ENCODE measurements at regions not wholly inside any gene's neighbourhood (a gene's known extent, or its start where the extent isn't known, plus 50 kb on each side); places are given as distances from the start of the nearest gene placed in this dataset.

DNA sequence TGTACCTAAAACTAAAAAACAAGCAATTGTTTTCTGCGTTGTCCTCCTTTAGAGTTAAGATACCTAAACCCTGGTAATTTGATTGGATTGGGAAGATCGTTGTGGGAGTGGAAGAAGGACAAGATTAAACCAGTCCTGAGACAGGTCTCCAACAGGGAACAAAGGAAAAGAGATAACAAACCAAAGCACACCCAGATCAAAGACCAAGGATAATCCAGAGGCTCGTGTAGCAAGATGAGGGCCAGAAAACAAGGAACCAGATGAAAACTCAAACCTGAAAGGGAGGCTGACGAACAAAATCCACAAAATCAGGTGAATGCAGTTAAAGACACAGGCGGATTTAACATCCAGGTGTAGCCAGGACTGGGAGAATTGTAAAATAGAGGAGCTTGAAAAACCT lies 618.1 kb downstream of the SLCO4C1 start:
- Histone ChIP-seq H3K36me3 (no peaks in the 10 kb centered on the region), H3K27ac (no peak overlapping the region), H3K27me3 (no peaks in the 10 kb centered on the region), H3K4me1 (peaks cover 4% of the 10 kb centered on the region), H3K4me3 (no peak overlapping the region), H3K9me3 (no peaks in the 10 kb centered on the region)
- 56% methylated on average over 5 of the region's 5 CpGs for WGBS
- DNase-seq (ENCODE audit: low spot score in 2 of 2), result no peak
- TF ChIP-seq, protein P1, sequence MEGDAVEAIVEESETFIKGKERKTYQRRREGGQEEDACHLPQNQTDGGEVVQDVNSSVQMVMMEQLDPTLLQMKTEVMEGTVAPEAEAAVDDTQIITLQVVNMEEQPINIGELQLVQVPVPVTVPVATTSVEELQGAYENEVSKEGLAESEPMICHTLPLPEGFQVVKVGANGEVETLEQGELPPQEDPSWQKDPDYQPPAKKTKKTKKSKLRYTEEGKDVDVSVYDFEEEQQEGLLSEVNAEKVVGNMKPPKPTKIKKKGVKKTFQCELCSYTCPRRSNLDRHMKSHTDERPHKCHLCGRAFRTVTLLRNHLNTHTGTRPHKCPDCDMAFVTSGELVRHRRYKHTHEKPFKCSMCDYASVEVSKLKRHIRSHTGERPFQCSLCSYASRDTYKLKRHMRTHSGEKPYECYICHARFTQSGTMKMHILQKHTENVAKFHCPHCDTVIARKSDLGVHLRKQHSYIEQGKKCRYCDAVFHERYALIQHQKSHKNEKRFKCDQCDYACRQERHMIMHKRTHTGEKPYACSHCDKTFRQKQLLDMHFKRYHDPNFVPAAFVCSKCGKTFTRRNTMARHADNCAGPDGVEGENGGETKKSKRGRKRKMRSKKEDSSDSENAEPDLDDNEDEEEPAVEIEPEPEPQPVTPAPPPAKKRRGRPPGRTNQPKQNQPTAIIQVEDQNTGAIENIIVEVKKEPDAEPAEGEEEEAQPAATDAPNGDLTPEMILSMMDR (IDR thresholded peaks at IDR 0.05), result no peak
- TF ChIP-seq POLR2A (IDR thresholded peaks at IDR 0.05) (no peak), EP300 (IDR thresholded peaks at IDR 0.05) (no peak), POLR2AphosphoS5 (IDR thresholded peaks at IDR 0.05) (no peak)

DNA sequence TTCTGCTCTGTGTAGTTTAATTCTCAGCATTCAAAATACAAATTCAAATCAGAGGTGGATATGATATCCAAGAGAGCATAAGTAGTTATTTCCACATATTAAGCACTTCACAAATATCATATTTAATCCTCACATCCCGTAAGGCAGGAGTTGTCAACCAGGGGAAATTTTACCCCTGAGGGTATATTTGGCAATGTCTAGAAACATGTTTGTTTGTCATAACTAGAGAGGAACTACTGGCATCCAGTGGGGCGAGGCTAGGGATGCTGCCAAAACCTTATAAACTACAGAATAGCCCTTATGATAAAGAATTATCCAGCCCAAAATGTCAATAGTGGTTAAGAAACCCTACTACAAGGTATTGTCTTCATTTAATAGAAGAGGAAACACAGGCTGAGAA lies 619.4 kb downstream of the SLCO4C1 start:
- 38% methylated on average over 2 of the region's 2 CpGs for WGBS
- Histone ChIP-seq H3K4me3 (no peak overlapping the region), H3K27me3 (no peaks in the 10 kb centered on the region), H3K36me3 (no peaks in the 10 kb centered on the region), H3K9me3 (no peaks in the 10 kb centered on the region), H3K4me1 (peaks cover 4% of the 10 kb centered on the region), H3K27ac (no peak overlapping the region)
- no peak for DNase-seq (ENCODE audit: low spot score in 2 of 2)
- TF ChIP-seq EP300 (IDR thresholded peaks at IDR 0.05), result no peak
- no peak for TF ChIP-seq POLR2A (IDR thresholded peaks at IDR 0.05)
- TF ChIP-seq, protein P1 (IDR thresholded peaks at IDR 0.05), result no peak
- no peak for TF ChIP-seq POLR2AphosphoS5 (IDR thresholded peaks at IDR 0.05)

DNA sequence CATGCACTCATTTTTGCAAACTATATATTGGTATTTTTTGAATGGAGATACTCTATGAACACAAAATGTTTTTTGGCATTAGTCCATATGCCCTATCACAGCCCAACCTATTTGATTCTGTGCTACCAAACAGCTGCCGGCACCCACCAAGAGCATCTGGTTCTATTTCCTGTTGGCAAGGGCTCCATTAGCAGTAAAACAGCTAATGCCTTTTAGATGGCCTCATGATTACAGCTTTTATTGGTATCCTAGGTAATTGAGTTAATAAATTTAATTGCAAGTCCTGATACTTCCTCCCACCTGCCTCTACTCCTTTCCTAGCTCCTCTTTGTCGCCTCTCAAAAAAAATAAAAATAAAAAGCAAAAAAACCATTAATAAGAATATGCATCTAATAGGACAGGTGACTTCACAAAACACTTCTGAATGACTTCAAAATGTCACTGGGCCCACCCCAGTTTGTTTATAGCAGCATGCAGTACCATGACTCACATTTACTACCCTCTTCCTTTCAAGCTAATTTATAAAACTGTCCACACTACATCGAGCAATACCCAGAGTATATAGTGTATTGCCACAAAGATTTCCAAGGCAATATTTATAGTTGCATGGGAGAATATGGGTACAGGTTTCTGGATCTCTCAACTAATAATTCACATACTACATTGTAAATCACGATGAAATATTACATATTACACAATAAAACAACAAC lies 620.4 kb downstream of the SLCO4C1 start:
- Histone ChIP-seq H3K36me3 (no peaks in the 10 kb centered on the region), H3K27ac (no peak overlapping the region), H3K9me3 (no peaks in the 10 kb centered on the region), H3K27me3 (no peaks in the 10 kb centered on the region), H3K4me3 (no peak overlapping the region), H3K4me1 (peaks cover 4% of the 10 kb centered on the region)
- TF ChIP-seq POLR2AphosphoS5 (IDR thresholded peaks at IDR 0.05), result no peak
- no peak for TF ChIP-seq EP300 (IDR thresholded peaks at IDR 0.05)
- TF ChIP-seq, protein P1 (IDR thresholded peaks at IDR 0.05), result no peak
- TF ChIP-seq POLR2A (IDR thresholded peaks at IDR 0.05), result no peak
- WGBS, result 37% methylated on average over 4 of the region's 4 CpGs
- DNase-seq (ENCODE audit: low spot score in 2 of 2), result no peak

DNA sequence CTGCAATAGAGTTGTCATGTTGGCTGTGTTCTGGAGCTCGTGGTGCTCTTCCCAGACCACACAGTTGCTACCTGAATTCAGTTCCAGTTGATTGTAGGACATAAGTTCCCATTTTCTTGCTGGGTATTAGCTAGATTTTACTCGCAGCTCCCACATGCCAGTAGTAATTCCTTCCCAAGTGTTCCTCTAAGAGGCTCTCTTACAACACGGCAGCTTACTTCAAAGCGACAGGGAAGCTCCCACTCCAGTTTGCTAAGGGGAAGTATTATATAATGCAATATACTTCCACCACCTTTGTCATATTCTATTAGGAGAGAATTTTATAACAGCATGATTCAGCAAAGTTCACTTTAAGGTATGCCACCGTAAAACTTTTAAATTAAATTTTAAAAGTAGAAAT lies 623.0 kb downstream of the SLCO4C1 start:
- no peak for DNase-seq (ENCODE audit: low spot score in 2 of 2)
- Histone ChIP-seq H3K4me1 (no peaks in the 10 kb centered on the region), H3K27ac (no peak overlapping the region), H3K4me3 (no peak overlapping the region), H3K36me3 (no peaks in the 10 kb centered on the region), H3K27me3 (no peaks in the 10 kb centered on the region), H3K9me3 (no peaks in the 10 kb centered on the region)
- WGBS, result 84% methylated on average over 5 of the region's 5 CpGs
- TF ChIP-seq, protein P1 (IDR thresholded peaks at IDR 0.05), result no peak
- no peak for TF ChIP-seq POLR2AphosphoS5 (IDR thresholded peaks at IDR 0.05)
- TF ChIP-seq EP300 (IDR thresholded peaks at IDR 0.05), result no peak
- no peak for TF ChIP-seq POLR2A (IDR thresholded peaks at IDR 0.05)

DNA sequence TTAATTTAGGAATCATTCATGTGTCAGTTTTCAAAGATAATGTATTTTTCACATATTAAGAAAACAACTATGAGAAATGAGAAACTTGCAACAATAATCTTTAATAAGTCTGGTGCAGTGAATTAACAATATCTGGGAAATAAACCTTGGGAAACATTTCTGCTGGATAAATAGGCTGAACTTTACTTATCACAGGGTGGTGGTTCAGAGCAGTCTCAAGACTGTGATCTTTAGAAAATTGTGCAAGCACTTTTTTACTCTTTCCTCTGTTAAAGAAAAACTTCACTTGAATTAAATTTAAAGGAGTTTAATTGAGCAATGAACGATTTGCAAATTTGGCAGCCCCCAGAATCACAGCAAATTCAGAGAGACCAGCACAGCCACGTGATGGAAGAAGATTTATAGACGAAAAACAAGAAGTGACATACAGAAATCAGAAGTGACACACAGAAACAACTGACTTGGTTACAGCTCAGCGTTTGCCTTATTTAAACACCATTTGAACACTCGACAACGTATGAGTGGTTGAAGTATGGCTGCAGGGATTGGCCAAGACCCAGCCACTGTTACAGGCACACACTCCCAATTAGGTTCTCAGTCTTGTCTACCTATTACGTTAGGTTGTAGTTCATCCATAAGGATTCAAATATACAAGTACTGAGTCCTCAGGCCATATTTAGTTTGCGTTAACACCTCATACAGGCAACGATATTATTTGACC lies 631.9 kb downstream of the SLCO4C1 start:
- Histone ChIP-seq H3K4me3 (no peak overlapping the region), H3K27me3 (no peaks in the 10 kb centered on the region), H3K36me3 (no peaks in the 10 kb centered on the region), H3K27ac (no peak overlapping the region), H3K4me1 (no peaks in the 10 kb centered on the region), H3K9me3 (no peaks in the 10 kb centered on the region)
- TF ChIP-seq EP300 (IDR thresholded peaks at IDR 0.05) (no peak), POLR2A (IDR thresholded peaks at IDR 0.05) (no peak), POLR2AphosphoS5 (IDR thresholded peaks at IDR 0.05) (no peak)
- TF ChIP-seq, protein P1 (IDR thresholded peaks at IDR 0.05), result no peak
- WGBS, result 68% methylated on average over 9 of the region's 9 CpGs
- DNase-seq (ENCODE audit: low spot score in 2 of 2), result no peak

Data from suprapubic skin (tissue), 4 donors.